HG03095 (cell line): ENCODE measurements at regions not wholly inside any gene's neighbourhood (a gene's known extent, or its start where the extent isn't known, plus 50 kb on each side); places are given as distances from the start of the nearest gene placed in this dataset.
"Not testable (repeated sequence)": the region's sequence is repeated elsewhere in the genome, so short reads cannot be mapped to it uniquely, and the experiment has no call there.

Experiments used
- ATAC-seq: cut with Tn5 transposase; IDR thresholded peaks from one replicate; pipeline ENCODE4 v1.9.1; 2021; ENCODE audit warnings: moderate library complexity; ENCODE audit not compliant: unreplicated experiment

DNA sequence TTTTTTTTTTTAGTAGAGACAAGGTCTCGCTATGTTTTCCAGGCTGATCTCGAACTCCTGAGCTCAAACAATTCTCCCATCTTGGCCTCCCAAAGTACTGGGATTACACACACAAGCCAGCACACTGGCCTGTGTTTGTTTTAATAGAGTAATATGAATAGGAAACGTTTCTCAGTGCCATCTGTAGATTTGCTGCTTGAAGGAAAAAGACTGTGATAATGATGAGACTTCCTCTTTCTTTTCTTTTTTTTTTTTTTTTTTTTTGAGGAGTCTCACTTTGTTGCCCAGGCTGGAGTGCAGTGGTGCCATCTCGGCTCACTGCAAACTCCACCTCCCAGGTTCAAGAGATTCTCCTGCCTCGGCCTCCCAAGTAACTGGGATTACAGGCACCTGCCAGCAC, 74.7 kb upstream of the ATL2 start:
- ATAC-seq, result not testable (repeated sequence)

DNA sequence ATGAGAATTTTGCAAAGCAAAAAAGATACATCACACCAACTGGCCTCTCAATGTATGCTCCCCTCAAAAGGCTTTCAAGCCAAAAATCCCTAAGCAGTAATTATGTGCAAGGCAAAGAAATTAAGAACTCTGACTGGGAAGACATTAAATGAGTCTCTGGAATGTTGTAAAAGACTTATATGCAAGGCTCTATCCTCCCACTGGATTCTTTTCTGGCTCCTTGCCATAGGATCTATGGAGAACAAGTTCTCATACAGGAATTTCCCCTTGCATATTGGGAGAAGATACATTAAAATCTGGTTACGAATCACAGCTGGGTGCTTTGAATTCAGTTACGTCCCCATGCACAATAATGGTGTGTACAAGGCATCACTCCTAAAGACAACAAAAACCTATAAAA, 73.4 kb upstream of the ATL2 start:
- ATAC-seq, result no peak

DNA sequence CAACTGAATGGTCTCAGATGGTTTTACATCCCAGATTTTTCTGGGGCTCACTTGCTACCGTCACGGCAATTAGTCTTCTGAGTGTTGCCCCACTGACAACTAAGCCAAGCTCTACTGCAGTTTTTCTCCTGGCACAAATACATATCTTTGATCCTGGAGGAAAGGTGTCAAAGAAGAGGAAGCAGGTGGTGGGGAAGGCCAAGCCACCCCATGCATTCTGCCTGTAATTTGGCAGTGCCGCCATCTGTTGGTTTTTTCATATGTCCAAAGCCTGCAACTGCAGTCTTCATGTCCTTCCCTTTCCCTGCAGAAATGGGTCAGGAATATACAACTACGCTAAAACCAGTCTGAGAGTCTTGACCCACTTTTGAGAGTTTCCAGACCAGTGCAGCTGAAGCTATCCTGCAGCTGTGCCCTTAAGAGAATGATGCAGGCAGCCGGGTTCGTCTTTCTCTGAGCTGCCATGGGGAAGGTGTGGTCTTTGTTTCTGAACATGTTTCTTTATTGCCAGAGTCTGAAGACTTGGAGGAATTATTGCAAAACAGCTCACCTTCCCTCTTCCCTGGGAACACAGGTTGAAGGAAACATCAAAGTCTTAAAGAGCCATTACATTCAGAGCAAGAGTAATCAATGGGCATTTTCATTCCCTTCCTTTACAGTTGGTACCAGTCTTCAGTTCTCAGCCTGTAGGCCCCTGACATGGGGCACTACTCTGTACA, 71.8 kb upstream of the ATL2 start:
- no peak for ATAC-seq

DNA sequence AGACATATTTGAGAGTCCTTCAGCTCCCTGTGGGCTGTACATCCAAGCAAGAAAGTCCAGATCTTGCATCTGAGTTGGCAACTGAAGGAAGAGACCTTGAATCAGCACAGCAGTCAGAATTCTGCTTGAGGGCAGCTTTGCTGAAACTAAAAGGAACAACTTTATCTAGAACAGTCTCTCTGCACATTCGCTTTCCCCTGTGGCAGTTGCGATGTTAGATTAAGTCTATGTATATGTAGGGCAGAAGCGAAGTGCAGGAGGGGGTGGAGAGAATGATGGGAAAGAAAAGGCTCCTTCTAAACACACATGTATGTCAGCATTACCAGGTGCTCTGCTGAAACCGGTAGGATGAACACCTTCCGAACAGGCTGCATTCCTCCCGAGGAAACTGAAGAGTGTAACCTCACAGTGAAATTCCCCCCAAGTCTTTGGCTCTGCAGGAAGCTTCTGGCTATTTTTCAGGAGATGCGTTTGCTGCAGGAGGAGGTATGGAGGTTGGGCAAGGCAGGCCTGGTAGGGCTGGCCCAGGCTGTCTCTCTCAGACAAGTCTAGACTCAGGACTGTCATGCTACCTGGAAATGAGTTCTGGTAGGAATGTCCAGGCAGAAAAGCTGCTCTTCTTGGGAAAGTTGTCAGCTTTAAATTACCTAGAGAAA, 70.0 kb upstream of the ATL2 start:
- no peak for ATAC-seq

DNA sequence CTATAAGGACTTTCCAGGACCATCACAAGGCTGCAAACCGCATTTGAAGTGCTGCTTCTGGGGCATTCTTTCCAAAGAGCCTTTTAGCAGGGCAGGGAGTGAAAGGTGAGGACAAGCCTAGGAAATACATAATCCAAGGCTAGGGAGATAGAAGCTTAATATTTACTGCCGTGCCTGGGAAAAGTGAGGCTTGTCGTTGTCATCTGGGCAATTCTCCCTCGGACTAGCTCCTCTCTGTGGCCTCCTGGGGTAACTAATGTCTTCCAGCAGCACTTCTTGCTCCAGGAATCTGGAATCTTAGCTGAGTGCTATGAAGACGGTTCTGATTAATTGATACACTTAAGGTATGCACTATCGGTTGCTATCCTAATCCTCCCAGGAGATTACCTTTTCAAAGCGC, 69.3 kb upstream of the ATL2 start:
- no peak for ATAC-seq

DNA sequence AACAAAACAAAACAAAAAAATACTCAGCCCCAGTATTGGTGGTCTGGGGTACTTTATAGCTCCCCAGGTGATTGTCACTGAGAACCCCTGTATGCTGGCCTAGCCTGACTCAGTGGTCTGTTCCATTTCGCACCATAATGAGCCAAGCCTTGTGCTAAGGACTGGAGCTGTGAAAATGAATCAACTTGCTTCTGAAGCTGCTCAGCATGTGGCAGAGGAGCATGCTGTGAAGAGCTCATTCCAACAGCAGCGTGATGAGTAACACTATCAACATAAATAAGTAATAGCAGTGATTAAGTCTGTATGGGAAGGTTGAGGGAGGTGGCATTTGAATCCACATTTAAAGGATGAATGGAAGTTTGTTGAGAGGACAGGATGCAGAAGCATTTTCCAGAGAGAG, 67.2 kb upstream of the ATL2 start:
- no peak for ATAC-seq

DNA sequence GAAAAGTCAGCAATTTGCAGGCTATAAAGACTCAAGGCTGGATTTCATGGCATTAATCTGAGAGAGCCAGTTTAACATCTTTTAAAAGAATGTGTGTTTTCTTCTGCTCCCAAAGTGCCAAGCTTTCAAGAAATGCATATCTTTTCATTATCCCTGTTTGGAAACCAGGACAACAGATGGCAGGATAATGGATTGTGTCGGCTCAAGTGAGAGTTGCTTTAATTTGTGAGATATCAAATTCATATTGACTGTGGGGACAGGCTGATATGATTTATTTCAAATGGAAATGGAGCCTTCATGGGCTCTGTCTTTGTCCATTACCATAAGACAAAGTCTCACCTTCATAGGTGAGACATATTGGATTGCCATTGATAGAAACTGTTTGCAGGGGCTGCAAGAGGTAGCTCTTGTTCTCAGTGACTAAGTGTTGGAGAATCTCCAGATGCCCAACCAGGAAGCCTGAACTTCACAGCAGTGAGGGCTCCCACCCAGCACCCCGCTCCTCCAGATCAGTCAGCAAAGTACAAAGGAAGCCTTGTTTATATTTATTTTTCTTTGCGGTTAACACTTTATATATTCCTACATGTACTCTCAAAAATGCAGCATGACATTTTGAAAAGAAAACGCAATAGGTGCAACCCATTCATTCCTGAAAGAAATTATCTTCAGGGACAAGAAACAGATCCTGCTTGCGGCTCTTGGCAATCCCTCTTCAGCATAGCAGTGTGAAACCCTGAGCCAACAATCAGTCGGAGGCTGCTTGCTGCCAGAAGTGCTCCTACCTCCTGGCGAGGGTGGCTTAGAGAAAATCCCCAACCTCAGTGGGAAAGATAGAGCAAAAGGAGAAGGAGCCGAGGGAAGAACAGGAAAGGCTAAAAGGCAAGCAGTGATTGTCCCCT, 65.8 kb upstream of the ATL2 start:
- no peak for ATAC-seq

DNA sequence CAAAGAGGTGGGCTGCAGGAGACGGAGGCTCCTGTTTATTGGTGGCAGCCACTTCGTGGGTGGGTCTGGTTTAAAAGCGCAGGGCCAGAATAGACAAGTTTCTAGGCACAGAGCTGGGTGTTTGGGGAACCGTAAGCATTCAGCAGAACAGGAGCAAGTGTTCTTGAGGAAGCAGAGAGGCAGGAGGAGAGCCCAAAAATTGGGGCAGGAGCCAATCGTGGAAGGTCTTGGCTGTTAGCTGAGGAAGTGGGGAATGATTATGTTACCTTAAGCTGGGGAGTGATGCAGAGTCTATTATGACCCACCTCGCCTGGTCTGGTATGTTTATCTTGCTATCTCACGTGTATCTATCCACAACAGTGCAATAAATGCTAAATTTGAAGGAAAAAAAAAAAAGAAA, 64.3 kb upstream of the ATL2 start:
- ATAC-seq, result no peak

DNA sequence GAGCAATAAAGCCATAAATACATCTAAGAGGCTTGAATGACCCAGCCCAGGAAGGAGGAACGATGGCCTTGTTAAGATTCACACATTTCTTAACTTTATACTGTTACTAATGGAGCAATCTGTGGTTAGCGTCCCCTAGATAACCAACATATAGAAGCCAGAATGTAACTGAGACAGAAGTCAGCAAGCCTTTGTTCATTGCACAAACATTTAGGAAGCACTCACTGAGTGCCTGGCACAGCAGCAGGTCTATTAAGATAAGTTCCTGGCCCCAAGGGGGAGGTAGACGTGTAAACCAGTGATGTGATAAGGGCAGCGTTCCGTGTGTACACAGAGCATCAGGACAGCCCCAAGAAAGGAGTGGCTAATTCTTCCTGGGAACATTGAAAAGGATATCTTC, 63.6 kb upstream of the ATL2 start:
- ATAC-seq, result no peak

DNA sequence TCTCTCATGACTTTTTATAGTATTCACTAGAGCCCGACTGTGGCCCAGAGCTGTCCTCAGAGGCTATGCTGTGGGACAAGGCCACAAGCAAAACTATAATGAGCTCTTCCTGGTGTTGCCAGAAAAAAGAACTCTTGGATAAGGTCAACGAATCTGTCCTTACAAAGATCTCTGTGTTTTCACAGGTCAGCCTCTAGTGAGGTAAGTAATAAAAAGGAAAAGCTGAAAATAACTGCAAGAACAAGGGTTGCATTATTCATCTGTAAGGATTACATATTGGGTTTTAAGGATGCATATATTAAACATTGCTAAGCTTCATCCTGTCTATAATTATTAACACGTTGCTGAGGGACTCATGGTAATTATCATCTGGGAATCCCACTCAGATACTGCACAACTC, 62.8 kb upstream of the ATL2 start:
- ATAC-seq, result no peak

DNA sequence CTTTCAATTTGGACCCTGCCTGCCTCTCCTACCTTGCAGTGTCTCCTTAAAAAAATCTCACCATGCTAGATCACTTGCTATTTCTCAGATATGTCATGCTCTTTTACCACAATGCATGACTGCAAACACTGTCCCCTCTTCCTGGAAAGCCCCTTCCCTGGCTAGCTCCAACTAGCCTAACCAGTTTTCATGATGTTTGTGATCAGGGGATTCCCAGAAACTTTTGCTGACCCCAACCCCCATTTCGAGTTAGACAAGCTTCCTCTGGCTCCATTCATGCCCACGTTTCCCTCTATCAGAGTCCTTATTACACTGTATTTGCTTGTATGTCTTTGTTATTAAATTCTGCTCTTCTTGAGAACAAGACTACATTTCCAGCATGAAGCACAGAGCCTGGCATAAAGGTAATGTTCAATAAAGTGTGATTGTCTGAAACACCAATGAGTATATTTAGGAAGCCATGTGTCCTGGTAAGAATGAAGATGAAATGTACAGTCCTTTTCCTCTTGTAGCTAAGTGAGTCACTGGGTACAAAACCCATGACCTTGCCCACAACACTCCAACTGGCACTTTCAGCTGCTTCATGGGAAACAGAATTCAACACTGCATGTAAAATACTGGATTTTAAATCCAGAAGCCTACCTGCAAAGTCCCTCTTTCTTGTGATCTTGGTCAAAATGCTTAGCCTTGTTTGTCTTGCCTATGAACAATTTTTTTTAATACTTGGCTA, 62.0 kb upstream of the ATL2 start:
- ATAC-seq, result peak; percentile 69

DNA sequence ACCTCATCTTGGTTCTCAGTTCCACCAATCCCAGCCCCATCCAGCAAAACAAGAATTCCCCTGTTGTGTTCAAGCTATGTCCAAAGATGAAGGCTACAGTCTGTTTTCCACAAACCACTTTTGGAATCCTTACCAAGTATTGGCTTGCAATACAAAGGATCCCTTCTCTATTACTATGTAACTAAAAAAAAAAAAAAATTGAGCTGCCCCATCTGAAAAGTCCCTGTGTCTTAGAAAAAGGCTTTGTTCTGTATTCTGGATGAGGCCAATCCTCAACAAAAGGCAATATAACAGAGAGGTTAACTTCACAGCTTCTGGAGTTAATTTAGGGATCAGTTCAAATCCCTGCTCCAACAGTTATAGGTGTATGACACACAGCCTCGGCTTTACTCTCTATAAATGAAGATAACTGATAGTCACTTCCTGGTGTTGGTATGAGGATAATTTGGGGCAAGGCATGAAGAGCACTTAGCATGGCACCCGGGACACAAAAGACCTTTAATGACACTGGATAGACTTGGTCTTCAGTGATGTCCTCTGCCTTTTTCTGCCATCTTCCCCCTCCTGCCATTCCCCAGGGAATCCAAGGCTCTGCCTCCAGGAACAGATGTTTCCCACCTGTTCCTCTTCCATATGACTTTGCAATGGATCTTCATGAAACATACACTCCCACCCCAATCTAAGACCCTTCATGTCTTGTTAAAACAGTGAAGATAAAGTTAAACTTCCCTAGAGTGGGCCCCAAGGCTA, 61.2 kb upstream of the ATL2 start:
- ATAC-seq, result no peak

DNA sequence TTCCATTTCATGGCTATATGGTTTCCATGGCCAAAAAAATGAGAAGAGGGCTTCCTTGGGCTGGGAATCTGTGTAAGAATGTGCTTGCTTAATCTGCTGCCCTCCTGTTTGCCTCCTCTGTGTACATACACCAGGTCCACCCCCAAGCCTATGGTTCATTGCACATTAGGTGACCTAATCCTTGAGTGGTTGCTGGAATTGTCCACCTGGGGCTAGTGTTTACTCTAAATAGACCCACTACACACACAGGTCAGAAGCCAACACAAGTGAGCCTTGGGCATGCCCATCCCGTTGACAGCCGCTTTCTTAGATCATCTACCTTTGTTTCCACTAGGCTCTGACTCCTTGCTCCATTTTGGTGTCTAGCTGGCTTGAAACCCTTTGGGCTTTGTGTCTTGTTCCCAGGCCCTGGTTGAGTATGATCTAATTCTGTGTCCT, 59.2 kb upstream of the ATL2 start:
- no peak for ATAC-seq

DNA sequence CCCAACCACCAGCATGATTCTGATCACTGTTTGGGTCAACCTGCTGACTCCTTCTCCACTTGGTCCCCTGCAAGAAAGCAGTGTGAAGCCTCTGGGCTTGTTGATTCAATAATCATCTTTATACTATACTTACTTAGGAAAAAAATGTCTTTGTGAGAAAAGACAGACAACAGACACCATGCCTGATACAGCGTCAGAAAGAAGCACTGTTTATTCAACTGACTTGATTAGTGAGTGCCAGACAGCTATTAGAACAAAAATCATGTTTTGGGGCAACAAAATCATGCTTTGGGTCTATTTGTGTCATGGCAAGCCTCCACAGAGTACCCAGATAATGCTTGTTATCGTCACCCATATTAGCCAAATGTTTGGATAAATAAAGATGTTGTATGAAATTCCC, 58.7 kb upstream of the ATL2 start:
- ATAC-seq, result no peak

DNA sequence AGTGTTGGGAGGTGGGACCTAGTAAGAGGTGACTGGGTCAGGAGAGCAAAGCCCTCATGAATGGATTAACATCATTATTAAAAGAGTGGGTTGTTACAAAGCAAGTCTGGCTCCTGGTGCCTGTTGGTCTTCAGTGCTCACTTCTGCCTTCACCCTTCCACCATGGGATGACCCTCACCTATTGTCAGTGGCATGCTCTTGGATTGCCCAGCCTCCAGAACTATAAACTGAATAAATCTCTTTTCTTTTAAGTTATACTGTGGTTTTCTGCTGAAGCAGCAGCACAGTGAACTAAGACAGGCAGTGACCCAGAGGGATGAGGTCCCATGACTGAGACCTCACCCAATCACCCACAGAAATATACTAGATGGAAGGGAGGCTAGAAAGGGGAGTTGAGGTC, 57.5 kb upstream of the ATL2 start:
- ATAC-seq, result no peak

DNA sequence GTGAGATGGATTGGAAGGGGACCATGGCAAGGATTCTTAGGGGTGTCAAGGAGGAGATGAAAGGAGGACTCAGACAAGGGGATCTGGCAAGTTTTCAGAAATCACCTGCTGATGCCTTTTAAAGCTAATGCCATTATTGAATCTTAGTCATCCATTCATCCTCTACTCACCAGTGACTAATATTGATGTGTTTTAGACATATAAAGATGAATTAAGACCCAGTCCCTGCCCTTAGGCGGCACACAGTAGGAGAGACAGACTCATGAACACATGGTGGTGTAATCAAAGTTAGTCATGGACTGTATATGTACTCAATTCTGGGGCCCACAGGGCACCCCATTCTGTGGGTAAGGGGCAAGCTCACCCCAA, 56.5 kb upstream of the ATL2 start:
- ATAC-seq, result no peak

DNA sequence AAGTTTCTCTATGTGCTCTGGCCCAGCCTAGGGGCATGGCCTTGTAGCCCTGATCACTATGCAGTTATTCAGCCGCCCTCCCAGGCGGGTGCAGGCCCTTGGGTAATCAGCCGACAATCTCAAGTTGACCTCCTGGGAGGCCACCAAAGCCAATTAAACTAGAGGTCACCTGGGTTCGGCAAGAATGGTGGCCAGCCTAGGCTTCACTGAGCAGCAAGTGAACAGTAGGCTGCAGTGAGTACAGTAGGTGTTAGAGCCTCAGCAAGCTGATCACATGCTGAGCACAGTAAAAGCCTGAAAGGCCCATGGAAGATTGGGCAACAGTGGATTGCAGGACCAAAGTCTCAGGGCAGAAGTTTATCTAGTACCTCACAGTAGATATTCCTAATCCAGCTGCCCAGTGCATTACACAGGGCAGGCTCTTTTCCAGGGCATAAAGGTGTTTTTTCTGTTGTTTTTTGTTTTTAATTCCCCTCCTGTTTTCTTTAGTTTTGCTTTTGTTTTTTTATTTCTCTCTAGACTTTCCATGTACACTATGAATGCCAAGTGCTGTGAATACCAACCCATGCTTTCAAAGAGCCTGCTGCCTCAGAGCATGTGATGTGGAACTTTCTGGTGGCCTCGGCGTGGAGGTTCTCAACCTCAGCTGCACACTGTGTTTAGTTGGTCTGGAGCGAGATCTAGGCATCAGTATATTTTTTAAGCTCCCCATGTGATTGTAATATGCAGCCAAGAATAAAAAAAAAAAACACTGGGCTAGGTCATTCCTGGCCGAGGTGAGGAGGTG, 55.9 kb upstream of the ATL2 start:
- ATAC-seq, result no peak

DNA sequence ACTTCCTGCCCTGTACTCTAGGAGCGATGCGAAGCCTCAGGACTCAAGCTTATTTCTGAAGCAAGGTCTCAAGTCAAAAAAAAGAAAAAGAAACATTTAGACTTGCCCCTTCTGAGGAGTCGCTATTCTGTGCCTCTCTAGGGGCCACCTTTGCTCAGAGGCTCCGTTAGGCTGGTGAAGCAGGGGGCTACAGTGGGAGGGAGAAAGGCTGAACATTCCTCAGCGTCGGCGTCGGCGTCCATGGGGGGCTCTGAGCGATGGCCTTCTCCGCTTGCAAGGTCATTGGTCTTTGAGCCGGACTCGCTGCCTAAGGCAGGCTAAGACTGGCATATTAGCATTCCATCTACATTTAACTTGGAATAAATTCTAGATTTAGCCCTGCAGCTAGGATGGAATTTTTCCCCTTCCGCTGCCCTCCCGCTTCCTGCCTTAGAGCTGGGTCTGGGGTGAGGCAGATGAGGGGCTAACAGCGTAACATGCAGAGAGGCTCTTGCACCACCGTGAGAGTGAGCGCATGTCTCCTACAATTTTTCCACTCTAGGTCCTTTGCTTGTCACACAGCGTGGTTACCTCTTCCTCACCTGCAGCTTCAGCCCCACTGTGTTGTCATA, 53.6 kb upstream of the ATL2 start:
- ATAC-seq, result no peak

DNA sequence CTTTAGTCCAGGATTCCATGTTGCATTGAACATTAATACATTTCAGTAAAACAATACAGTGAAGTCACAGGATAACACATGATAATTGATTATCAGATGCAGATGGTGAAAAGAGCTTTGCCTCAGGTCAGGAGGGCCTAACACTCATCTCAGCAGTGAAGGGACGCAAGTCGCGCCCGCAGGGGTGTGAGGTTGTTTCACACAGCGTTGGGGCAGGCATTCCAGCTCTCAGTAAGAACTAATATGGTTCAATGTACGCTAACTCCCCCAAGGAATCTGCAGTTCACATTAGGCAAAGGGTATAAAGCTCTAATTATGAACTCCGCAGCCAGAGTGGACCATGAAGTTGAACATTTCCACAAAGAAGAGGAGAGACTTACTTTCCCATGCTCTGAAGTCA, 53.1 kb upstream of the ATL2 start:
- no peak for ATAC-seq
